Hippocampal formation (tissue), 2 donors: ENCODE measurements at regions not wholly inside any gene's neighbourhood (a gene's known extent, or its start where the extent isn't known, plus 50 kb on each side); places are given as distances from the start of the nearest gene placed in this dataset.

ENCODE experiments used
- DNase-seq, 2 donors: peaks; one replicate each; lab custom pipeline; 2025; lab: John Stamatoyannopoulos, UW

DNA sequence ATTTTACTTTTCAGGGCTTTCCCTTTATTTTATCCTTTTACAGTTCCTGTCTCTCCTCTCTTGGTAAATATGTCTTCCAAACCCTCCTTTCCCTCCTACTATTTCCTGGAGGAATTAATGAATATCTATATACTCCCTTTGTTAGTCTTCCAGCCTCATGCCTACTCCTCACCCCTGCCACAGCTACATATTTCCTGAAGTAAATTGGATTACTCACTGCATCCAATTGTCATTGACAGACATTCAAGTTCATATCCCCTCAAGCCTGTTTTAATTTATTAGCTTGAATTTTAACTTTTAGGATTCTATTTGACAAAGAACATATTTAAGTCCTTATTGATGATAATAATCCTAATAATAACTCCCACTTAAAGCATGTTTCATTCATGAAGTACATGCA is 314.5 kb downstream of the TMEM161B start:
- DNase-seq, result no peak

DNA sequence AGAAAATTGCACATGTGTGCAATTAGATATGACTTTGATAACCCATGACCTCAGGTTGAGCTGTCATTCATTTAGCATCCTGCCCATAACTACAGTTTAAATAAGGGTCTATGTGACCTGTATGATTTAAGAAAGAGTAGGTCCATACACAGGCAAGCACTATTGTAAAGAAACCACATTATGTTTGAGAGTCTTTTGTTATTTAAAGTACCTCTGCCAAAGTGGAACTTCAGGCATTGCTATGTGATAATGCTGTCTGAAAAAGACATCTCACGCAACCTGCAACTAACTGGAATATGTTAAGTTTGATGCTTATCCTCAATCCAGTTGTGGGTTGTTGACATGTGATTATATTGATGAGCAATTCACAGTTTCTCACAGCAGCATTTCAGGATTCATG is 317.0 kb downstream of the TMEM161B start:
- no peak for DNase-seq

DNA sequence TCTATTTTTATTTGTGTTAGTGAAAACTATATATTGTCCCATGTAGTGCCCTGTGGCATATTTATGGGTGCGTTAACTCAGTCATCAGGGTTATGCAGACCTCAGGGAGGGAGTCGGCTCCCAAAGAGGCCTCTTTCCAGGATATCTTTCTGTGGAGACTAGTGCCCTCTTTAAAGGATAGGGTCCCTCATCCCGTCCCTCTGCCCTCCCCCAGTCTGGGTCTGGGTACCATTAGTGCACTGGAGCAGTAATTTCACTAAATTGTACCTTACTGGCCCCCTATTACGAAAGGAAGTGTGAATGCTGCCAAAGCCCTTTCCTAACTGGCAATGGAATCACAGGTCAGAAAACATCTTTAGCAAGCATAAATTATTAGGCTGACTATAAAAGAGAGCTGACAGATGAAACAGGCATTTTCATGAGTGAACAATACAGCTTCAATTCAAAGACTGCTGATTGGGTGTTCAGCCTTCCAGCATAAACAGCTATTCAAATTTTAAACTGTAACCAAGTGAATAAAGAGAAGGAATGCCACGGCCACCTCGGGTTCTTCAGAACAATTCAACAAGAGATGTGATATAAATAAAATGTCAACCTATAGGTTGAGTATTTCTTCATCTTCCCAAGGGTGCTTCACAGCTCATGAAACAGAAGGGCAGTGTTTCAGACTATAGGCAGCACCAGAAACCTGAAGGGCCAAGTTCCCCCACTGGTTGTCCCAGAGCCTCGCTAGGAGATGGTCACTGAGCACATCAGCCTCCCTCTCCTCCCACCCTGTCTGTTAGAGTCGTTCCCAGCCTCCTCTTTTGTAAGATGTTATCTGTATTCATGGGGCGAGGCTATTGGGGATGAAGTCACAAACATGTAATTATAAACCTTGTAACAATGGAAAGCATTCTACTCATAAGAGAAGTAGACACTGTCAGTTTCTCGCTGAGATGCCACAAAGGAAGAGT is 318.7 kb downstream of the TMEM161B start:
- peak; percentile 58 to 91 for DNase-seq

DNA sequence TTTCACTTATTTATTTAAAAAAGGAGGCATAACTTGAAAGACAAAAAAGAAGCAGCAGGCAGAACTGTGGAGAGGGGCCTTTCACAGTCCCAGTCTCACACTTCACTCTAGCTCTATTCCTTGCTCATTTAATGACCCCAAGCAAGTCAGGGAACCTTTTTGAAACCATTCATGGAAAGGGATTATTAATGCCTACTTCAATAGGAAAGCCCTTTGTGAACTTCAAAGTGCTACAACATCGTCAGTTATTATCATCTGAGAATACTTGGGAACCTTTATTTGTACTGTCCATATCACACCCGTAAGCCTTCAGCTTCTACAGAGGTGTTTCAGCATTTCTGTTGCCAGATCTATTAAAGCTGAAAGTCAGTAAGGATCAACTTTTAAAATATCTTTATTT is 320.2 kb downstream of the TMEM161B start:
- DNase-seq, result no peak

DNA sequence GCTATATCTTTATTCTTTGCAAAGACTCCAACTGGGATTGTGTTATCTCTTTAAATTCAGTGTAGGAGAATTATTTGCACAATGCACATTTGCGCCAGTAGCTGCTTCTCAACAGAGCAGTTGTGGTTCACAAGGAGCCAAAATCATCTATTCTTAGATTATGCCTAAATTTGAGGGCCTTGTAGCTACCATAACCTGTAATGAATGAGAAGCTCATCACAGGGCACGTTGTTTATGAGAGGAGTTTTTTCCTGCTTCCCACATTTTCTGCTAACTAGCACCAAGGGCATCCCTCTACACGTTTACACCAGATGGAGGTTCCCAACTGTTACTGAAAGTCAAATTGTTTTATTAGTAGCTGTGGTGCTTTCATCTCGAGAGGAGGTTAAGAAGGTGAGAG is 322.4 kb downstream of the TMEM161B start:
- DNase-seq, result no peak

DNA sequence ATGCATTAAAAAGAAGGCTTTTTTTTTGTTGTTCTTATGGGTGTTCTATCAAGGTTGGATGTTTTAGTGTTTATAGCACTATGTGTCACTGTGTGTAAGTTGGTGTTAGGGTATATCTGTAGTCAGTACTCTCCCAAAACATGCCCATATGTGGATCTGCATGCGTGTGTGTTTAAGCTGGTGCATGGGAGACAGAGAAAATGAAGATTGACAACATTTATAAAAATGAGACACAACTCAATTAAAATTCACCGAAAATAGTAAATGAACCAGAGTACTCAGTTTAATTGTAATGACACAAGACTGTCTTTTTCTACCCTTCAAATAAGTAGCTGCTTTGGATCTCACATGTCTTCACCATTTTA is 323.4 kb downstream of the TMEM161B start:
- no peak for DNase-seq

DNA sequence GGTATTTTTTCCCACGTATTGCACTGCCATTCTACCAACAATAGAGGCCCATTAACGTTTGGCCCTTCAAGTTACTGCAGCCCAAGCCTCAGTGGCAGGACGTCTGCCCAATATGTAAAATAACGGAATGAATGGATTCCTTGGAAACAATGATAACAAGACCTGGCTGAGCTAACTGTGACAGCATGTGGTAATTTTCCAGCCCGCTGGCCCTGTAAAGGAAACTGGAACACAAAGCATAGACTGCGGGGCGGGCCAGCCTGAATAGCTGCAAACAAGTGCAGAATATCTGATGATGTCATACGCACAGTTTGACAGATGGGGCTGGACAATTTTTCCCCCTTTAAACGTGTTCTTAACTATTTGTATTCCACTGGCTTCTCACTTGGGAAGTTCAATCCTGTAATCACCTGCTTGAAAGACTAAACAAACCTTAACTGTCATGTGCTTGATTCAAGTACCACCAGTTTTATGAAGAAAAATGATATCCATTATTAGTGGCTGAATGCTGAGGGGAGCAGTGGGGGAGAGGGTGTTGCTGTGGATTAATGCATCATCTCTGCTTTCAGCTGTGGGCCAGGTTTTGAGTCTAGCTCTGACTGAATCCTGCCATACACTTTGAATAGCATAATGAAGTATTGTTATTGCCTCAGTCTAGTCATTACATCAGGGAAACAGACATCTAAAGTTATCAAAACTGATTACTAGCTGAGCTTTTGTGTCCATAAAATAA is 323.9 kb downstream of the TMEM161B start:
- peak; percentile 89 to 96 for DNase-seq

DNA sequence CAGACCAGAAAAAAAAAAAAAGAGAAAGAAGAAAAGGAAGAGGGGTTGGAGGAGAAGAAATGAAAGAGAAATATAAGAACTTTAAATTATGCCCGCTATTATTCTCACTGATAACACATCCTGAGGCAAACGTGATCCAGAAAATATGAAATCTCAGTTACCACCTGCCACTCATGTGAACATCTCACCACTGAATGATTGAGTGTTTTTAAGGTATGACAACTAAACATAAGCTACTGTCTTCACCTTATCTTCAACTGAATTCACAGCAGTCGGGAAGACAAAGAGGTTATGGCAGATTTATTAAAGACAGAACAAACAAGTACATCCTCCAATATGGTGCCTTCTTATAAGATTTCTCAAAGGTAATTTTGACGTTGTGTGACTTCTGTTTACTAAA is 327.9 kb downstream of the TMEM161B start:
- DNase-seq, result no peak

DNA sequence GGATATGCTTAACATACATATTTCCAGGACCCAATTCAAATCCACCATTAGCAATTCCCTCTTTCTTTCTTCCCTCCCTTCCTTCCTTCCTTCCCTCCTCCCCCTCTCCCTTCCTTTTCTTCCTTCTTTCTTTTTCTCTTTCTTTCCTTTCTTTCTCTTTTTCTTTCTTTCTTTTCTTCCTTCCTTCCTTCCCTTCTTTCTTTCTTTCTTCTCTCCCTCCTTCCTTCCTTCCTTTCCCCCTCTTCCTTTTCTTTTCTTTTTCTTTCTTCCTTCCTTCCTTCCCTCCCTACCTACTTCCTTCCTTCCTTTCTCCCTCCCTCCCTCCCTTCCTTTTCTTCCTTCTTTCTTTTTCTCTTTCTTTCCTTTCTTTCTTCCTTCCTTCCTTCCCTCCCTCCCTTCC is 332.0 kb downstream of the TMEM161B start:
- DNase-seq, result no peak

DNA sequence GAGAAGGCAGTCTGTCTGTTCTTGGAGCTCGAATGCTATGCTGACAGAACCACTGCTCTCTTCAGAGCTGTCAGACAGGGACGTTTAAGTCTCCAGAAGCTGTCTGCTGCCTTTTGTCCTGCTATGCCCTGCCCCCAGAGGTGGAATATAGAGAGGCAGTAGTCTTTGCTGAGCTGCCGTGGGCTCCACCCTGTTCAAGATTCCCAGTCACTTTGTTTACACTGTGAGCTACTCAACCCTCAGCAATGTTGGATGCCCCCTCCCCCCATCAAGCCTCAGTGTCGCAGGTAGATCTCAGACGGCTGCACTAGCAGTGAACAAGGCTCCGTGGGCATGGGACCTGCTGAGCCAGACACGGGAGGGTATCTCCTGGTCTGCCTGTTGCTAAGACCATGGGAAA is 344.2 kb downstream of the TMEM161B start:
- DNase-seq, result no peak

DNA sequence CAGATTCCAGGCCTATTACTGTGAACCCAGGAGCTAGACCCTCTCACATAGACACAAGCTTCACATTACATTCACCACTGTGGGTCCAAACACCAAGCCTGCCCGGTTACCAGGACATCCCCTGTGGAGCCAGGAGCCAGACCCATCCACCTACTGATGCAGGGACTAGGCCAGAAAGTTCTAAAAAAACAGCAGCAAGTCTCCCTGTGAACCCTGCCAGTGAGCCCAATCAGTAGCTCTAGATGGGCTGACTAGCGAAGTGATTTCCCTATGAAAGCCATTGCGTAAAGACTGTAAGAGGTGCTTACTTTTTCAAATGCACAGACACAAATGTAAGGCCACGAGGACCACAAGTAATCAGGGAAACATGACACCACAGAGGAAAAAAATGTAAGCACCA is 352.3 kb downstream of the TMEM161B start:
- no peak for DNase-seq

DNA sequence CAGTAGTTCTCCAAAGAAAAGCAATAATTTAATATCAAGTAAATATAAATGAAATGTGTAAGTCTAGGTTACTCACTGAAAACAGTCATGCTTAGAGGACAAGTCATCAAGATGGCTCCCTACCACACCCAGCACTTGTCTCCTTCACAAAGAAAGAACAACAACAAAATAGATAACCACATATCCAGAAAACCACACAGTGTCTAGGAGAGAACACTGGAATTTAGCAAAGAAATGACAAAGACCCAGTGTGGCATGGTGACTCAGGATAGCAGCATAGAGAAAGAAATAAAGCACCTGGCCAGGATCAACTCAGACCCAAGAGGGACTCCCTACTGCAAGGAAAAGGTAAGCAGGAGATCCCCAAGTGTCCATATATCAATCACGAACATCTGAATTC is 356.2 kb downstream of the TMEM161B start:
- DNase-seq, result no peak

DNA sequence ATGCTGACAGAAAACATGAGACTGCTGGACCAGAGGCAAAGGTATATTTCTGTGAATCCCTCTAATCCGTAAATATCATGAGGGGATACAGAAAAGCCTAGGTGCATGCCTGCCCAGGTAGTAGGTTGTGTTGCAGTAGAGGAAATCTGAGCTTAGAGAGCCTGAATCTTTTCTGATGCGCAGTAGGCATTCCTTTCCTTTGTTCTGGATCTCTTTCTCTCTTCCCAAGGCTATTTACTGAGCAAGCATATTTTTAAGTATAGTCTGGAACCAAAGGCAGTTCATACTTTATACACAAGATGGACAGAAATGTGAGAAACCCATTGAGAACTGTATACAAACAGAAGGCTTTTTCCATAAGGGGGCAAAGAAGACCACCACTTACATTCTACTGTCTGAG is 359.3 kb downstream of the TMEM161B start:
- DNase-seq, result no peak

DNA sequence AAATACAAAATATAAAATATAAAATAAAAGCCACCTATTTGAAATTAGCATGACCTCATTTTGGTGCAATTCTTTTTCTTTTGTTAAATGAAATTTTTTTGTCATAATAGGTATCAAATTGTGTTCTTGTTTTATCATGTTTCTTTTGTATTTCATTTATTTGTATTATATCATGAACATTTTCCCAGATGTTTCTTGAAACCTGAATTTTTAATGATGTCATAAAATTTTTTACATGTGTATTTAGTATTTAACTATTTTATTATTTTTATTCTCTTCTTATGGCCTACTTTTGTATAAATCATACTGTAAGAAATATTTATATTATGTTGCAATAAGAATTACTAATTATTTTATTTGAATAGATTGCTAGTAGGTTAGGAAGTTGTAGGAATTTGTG is 361.7 kb downstream of the TMEM161B start:
- DNase-seq, result no peak

DNA sequence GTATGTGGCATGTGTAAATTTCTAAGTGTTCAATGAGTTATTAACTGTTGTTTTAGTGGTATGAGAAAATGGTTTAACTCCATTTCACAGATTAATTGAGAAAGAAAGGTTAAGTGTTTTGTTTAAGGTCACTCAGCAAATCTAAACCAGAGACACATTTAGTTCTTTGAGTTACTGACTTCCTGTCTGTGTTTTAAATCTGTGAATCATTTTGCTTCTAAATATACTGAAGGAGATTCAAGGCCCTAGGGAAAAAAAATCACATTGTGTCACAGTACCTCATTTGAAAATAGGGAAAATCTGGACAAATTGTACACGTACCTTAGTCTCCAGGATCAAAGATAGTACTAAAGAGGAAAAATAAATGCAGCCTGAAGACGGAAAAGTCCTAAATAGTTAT is 368.2 kb downstream of the TMEM161B start:
- DNase-seq, result no peak

DNA sequence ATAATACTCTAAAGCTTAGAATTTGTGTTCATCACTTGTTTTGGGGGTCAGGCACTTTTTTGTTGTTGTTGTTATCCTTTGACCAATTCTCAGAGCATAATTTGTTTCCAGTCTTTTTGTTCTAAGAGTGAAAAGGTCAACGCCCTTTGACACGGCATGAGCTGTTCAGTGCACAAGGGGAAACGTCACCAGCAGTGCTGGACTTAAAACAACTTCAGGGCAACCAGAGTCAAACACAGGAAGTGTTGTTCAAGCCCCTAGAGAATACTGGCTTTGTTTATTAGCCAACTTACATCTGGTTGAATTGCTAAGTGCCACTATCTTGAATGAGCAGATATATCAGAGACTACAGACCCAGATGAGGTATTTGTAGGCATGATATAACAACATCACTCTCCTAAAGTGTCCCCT is 368.9 kb downstream of the TMEM161B start:
- DNase-seq, result peak; percentile 54 to 88

DNA sequence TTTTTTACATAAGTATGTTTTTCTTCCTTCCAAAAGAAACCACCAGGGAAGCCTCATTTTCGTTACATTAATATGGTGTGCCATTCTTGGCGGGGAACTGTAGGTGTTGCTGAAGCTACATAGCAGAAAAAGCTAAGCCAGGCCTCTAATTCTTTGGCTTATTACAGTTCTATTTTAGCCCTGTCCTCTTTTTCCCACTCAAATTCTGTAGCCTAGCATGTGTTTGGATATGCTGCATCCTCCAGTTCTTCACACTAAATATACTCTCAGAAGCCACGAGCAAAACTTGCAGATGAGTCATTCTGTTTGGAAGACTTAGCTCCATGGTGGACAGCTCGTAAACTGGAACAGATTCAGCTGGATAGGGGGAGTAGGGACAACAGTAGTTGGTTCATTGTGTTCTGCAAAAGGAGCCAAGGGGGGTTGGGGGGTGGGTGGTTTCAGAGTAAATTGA is 369.4 kb downstream of the TMEM161B start:
- peak; percentile 51 to 91 for DNase-seq

DNA sequence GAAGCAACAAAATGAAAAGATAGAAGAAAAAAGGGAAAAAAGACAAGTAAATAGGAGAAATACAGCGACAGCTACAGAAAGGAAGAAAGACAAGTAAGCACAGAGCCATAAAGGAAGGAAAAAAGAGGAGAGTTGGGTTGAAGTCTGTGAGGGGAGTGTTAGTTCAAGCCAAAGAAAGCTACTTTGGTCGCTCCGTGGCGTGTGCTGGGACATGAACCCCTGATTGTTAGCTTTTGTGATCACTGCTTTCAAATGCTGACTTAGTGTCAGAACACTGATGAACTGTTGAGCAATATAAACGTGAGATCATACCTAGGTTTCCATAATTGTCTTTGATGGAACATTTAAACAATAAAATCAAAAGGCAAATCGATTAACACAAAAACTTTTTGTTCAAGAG is 370.1 kb downstream of the TMEM161B start:
- DNase-seq, result no peak

DNA sequence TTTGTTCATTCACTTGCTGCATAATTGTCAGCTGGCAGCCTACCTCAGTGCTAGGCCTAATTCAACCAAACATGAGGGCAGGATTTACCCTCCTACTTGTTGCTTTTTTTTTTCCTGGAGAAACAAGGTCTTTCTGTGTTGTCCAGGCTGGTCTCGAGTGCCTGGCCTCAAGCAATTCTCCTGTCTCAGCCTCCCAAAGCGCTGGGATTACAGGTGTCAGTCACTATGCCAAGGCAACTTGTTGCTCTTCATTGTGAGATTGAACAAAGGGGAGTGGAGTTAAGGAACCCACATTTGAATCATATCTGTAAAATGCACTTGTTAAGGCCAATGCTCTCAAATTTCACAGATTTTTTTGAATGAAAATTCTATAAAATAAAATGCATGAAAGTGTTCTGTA is 380.5 kb downstream of the TMEM161B start:
- no peak for DNase-seq

DNA sequence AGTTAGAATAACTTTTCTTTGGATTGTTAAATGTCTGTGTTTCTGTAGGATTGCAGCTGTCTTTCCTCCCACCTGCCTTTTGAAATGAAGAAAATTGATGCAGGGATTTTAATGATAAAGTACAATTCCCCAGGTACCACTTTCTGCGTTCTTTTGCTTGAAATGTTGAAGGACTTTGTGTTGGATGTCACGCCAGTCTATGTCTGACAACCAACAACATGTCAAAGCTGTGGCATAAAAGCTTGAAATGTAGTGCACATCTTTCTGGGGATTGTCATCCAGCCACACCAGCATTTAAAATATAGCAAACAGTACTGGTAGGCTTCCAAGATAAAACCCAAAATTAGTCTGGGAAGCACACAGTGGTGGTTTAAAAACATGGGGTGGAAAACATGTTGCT is 381.4 kb downstream of the TMEM161B start:
- no peak for DNase-seq

DNA sequence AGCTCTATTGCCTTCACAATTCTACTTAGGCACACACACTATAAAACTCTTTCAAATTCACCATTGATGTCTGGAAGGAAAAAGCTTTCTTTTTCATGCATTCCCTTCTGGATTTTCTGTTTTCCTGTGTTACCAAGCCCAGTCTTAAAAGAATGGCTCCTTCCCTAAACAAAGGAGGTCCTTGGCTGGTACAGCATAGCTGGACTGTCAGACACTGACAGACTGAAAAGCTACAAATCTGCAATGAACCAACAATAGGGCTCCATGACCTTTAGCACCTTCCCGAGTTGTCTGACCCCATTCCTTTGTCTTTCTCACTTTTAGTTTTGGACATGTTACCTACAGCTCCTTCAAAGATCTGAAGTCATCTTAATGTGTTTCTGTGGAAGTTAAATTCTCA is 382.5 kb downstream of the TMEM161B start:
- no peak for DNase-seq

DNA sequence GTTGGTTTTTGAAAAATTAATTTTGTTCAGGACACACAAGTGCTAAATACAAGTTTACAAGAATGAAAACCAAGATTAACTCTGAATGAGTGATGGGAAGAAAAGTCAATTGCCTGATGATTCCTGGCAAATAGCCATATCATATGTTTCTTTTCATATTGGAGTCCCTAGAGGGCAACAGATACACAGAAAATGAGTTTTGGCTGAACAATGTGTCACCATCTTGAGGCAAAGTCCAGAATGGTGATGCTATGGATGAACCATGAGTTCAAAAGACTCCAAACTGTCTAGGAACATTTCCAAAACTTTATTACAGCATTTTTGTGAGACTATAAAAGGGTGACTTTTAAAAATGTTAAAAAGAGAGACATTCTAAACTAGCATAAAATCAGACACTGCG is 382.9 kb downstream of the TMEM161B start:
- no peak for DNase-seq

DNA sequence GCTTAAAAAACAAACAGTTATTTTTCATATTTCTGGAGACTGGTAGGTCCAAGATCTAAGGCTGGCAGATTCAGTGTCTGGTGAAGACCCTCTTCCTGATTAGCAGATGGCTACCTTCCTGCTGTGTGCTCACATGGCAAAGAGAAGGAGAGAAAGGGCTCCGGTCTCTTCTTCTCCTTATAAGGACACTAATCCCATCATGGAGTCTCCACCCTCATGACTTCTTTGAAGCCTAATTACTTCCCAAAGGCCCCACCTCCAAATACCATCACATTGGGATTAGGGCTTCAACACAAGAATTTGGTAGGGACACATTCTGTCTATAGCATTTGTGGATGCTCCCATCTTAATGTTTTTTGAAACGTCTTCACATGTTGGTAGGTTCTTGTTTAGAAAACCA is 391.1 kb downstream of the TMEM161B start:
- DNase-seq, result no peak
